PC-3 (cell line): ENCODE measurements at regions not wholly inside any gene's neighbourhood (a gene's known extent, or its start where the extent isn't known, plus 50 kb on each side); places are given as distances from the start of the nearest gene placed in this dataset.

Experiments
- CTCF ChIP-seq: fragments of 300-600 bp; sonication (generic); conservative IDR thresholded peaks from 2 replicates; pipeline ENCODE4 v1.5.1; 2017; ENCODE audit warnings: antibody characterized with exemption, low read depth, mild to moderate bottlenecking, low read length
- EZH2 ChIP-seq: fragments of 300-600 bp; sonication (generic); IDR thresholded peaks from one replicate; pipeline ENCODE4 v1.6.1; 2017; ENCODE audit warnings: antibody characterized with exemption, mild to moderate bottlenecking, low read length; ENCODE audit not compliant: unreplicated experiment

- no peak for TF ChIP-seq CTCF
- no peak for TF ChIP-seq EZH2
Observed at GRCh38 chr7:8973601-8974000, 540.2 kb downstream of the NXPH1 start.
